ENCODE measurements at regions not wholly inside any gene's neighbourhood (a gene's known extent, or its start where the extent isn't known, plus 50 kb on each side); places are given as distances from the start of the nearest gene placed in this dataset.

DNA sequence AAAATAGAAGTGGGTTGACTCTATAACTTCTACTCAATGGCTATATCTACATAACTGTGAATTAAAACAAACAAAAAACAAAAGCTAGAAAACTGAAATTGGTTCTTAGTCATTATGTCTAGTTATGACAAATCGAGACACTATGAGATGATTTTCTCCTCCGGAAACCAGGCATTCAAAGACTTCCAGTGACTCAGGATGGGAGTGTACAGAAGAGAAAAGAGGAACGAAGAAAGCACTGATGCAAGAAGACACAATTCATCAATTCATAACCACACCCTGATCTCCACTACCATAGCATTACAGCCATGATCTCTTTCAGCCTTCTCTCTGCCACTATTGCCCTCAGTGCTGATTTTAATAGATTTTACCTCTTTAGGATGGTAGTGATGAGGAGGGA is 253.6 kb downstream of the CBLL2 start:
- intact Hi-C loops (cut with DNase I; ENCODE audit: low total_unique reads) (no loop called here), in situ Hi-C loops (cut with MboI; ENCODE audit: low sequenced_read_pairs in 4 of 4) (no loop called here)
- no peaks in the 10 kb centered on the region for H3K27me3 ChIP-seq
- no peak overlapping the region for H3K4me3 ChIP-seq
- H3K9me3 ChIP-seq, result no peaks in the 10 kb centered on the region
- ATAC-seq (no peak), DNase-seq (no peak)
- no peaks in the 10 kb centered on the region for H3K36me3 ChIP-seq
- H3K4me1 ChIP-seq, result no peaks in the 10 kb centered on the region
- no peak for TF ChIP-seq POLR2A (IDR thresholded peaks at IDR 0.05)
- TF ChIP-seq CTCF (IDR thresholded peaks at IDR 0.05 in 4 of 5, conservative IDR thresholded peaks at IDR 0.05 in 1 of 5), result no peak
- no peak overlapping the region for H3K27ac ChIP-seq

DNA sequence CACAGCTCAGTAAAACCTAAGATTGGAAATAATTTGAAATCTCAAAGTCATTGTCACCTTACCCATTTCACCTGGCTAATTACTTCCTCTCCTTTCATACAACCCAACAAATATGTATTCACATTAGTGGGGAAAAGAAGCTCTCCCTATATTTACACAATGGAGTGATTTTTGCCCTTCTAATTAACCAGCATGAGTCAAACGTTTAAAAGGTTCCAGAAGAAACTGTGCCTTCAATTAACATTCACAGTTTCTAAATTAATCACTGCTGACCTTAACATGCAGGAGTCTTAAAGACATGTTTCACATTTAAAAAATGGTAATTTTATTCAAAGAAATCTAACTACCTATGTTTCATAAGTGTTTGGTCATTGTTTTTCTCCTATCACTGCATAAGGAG is 254.6 kb downstream of the CBLL2 start:
- TF ChIP-seq POLR2A (IDR thresholded peaks at IDR 0.05) (no peak), CTCF (IDR thresholded peaks at IDR 0.05 in 4 of 5, conservative IDR thresholded peaks at IDR 0.05 in 1 of 5) (no peak)
- Histone ChIP-seq H3K4me1 (no peaks in the 10 kb centered on the region), H3K36me3 (no peaks in the 10 kb centered on the region), H3K4me3 (no peak overlapping the region), H3K9me3 (no peaks in the 10 kb centered on the region), H3K27me3 (no peaks in the 10 kb centered on the region), H3K27ac (no peak overlapping the region)
- no peak for ATAC-seq
- in situ Hi-C loops (cut with MboI; ENCODE audit: low sequenced_read_pairs in 4 of 4) (no loop called here), intact Hi-C loops (cut with DNase I; ENCODE audit: low total_unique reads) (no loop called here)
- DNase-seq, result no peak

GRCh38 chrX:22533898-22534297 is 261.2 kb downstream of the CBLL2 start:
- in situ Hi-C loops (cut with MboI; ENCODE audit: low sequenced_read_pairs in 4 of 4), result no loop called here
- DNase-seq (no peak), ATAC-seq (no peak)
- TF ChIP-seq CTCF (IDR thresholded peaks at IDR 0.05 in 4 of 5, conservative IDR thresholded peaks at IDR 0.05 in 1 of 5) (no peak), POLR2A (IDR thresholded peaks at IDR 0.05) (no peak)
- Histone ChIP-seq H3K27ac (no peak overlapping the region), H3K27me3 (no peaks in the 10 kb centered on the region), H3K4me1 (no peaks in the 10 kb centered on the region), H3K9me3 (no peaks in the 10 kb centered on the region), H3K4me3 (no peak overlapping the region), H3K36me3 (no peaks in the 10 kb centered on the region)
- intact Hi-C loops (cut with DNase I; ENCODE audit: low total_unique reads), result no loop called here

DNA sequence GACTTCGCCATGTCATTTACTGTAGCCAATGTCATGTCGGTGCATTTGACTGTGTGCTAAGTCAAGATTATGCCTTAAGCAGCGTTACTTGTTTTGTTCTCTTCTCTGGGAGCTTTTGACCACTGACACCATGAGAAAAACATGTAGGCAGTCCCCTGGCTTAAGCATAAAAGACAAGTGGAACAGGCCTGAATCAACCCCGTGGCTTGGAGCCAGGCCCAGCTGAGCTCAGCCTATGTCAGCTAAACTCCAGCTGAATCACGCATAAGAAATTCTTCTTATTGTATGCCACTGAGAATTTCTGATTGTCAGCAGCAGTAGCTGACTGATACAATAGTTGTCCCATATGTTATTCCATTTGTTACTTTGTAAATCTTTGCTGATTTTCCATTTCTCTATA is 261.9 kb downstream of the CBLL2 start:
- DNase-seq (peak in 1 of 2 donors; percentile 10), ATAC-seq (no peak)
- no peaks in the 10 kb centered on the region for H3K9me3 ChIP-seq
- no peaks in the 10 kb centered on the region for H3K4me1 ChIP-seq
- in situ Hi-C loops (cut with MboI; ENCODE audit: low sequenced_read_pairs in 4 of 4), result no loop called here
- H3K27me3 ChIP-seq, result no peaks in the 10 kb centered on the region
- H3K27ac ChIP-seq, result no peak overlapping the region
- intact Hi-C loops (cut with DNase I; ENCODE audit: low total_unique reads), result no loop called here
- TF ChIP-seq CTCF (IDR thresholded peaks at IDR 0.05 in 4 of 5, conservative IDR thresholded peaks at IDR 0.05 in 1 of 5) (no peak), POLR2A (IDR thresholded peaks at IDR 0.05) (no peak)
- no peak overlapping the region for H3K4me3 ChIP-seq
- no peaks in the 10 kb centered on the region for H3K36me3 ChIP-seq

DNA sequence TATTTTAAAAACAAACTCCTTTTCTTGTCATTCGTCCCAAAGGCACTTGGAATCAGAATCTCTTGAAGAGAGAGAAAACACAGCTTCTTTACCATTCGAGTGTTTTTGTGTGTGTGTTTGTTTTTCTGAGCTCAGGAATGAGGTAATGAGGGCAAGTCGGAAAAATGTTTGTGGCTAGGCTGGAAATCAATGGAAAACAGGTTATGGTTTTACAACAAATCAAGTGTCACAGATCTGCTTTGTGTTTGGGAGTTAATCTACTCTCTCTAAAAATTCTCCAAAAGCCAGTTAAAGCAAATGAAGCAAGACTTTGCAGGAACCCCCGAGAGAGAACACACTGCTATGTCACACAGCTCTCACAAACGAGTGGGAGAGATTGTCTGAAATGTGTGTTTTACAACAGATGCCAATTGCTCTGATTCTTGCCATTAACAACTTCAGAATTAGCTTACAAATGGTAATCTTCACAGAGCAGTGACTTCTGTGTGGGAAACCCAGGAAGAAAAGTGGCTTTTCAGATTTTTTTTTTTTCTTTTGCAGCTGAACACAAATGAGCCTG is 264.1 kb downstream of the CBLL2 start:
- H3K4me3 ChIP-seq, result no peak overlapping the region
- in situ Hi-C loops (cut with MboI; ENCODE audit: low sequenced_read_pairs in 4 of 4), result no loop called here
- DNase-seq (no peak), ATAC-seq (no peak)
- intact Hi-C loops (cut with DNase I; ENCODE audit: low total_unique reads), result no loop called here
- no peaks in the 10 kb centered on the region for H3K4me1 ChIP-seq
- H3K9me3 ChIP-seq, result no peaks in the 10 kb centered on the region
- no peaks in the 10 kb centered on the region for H3K36me3 ChIP-seq
- H3K27me3 ChIP-seq, result no peaks in the 10 kb centered on the region
- no peak for TF ChIP-seq POLR2A (IDR thresholded peaks at IDR 0.05)
- TF ChIP-seq CTCF (IDR thresholded peaks at IDR 0.05 in 4 of 5, conservative IDR thresholded peaks at IDR 0.05 in 1 of 5), result no peak
- no peak overlapping the region for H3K27ac ChIP-seq

Measured in gastrocnemius medialis (tissue), 4 donors.